IMR-90 (cell line): ENCODE measurements at regions not wholly inside any gene's neighbourhood (a gene's known extent, or its start where the extent isn't known, plus 50 kb on each side); places are given as distances from the start of the nearest gene placed in this dataset.

Experiments
- ATAC-seq: fragments of 200-7000 bp; cut with Tn5 transposase; 2 replicates; pipeline ENCODE4 v1.9.1; 2020; ENCODE audit warnings: low read depth, mild to moderate bottlenecking, moderate library complexity
- BruUV-seq: library from RNA; stranded (reverse); fragments of 400-500 nt; replicated peaks from 2 replicates; lab custom pipeline; 2021; lab: Mats Ljungman, UMichigan
- CTCF ChIA-PET: fragments of 300-600 bp; formaldehyde crosslinking; extraction: SDS; loops from one replicate; lab custom pipeline; 2021; ENCODE audit warnings: antibody characterized with exemption; lab: Yijun Ruan, JAX
- POLR2A ChIA-PET: fragments of 300-600 bp; sonication (Branson Sonifier 250); formaldehyde crosslinking; loops from one replicate; lab custom pipeline; 2022; ENCODE audit warnings: antibody characterized with exemption; ENCODE audit not compliant: unreplicated experiment; lab: Charles Lee
- DNase-seq: peaks from one replicate; pipeline ENCODE4 v3.0.0; 2013
- H2AFZ ChIP-seq: replicated peaks from 2 replicates; pipeline ENCODE3; 2013; ENCODE audit warnings: low read length, mild to moderate bottlenecking; ENCODE audit not compliant: poor library complexity
- H2AK5ac ChIP-seq: 2 replicates; pipeline ENCODE4 v1.6.1; 2013; ENCODE audit warnings: low read depth, low read length, inconsistent platforms
- H2AK9ac ChIP-seq: replicated peaks from 2 replicates; pipeline ENCODE3; 2013; ENCODE audit warnings: mild to moderate bottlenecking, low read depth, low read length, moderate library complexity; ENCODE audit not compliant: poor library complexity
- H2BK120ac ChIP-seq: 2 replicates; pipeline ENCODE4 v1.6.1; 2013; ENCODE audit warnings: low read depth, low read length, inconsistent platforms
- H2BK15ac ChIP-seq: 3 replicates; pipeline ENCODE4 v1.6.1; 2013; ENCODE audit warnings: low read depth, low read length, inconsistent platforms
- H2BK20ac ChIP-seq: 2 replicates; pipeline ENCODE4 v1.6.1; 2013; ENCODE audit warnings: low read depth, mild to moderate bottlenecking, inconsistent platforms, low read length, moderate library complexity
- H2BK5ac ChIP-seq: 2 replicates; pipeline ENCODE4 v1.6.1; 2013; ENCODE audit warnings: mild to moderate bottlenecking, low read depth, low read length, inconsistent platforms; ENCODE audit not compliant: poor library complexity, severe bottlenecking
- H3K14ac ChIP-seq: replicated peaks from 2 replicates; pipeline ENCODE4 v1.6.1; 2013; ENCODE audit warnings: low read depth, low read length, inconsistent platforms
- H3K18ac ChIP-seq: 2 replicates; pipeline ENCODE4 v1.6.1; 2013; ENCODE audit warnings: low read depth, low read length, control low read depth
- H3K23ac ChIP-seq: 2 replicates; pipeline ENCODE4 v1.6.1; 2013; ENCODE audit warnings: low read depth, low read length, inconsistent platforms
- H3K27ac ChIP-seq: 2 replicates; pipeline ENCODE4 v1.5.1; 2013; ENCODE audit warnings: mild to moderate bottlenecking, control low read depth, low read length; ENCODE audit not compliant: insufficient read depth
- H3K27me3 ChIP-seq: 2 replicates; pipeline ENCODE4 v1.6.1; 2013; ENCODE audit warnings: low read length; ENCODE audit not compliant: control insufficient read depth, insufficient read depth
- H3K36me3 ChIP-seq: 2 replicates; pipeline ENCODE4 v1.6.1; 2013; ENCODE audit warnings: low read length, mixed read lengths; ENCODE audit not compliant: control insufficient read depth, insufficient read depth
- H3K4ac ChIP-seq: 2 replicates; pipeline ENCODE4 v1.6.1; 2013; ENCODE audit warnings: low read depth, low read length, inconsistent platforms
- H3K4me1 ChIP-seq: 2 replicates; pipeline ENCODE4 v1.6.1; 2013; ENCODE audit warnings: low read length, mixed read lengths; ENCODE audit not compliant: control insufficient read depth, insufficient read depth
- H3K4me2 ChIP-seq: 2 replicates; pipeline ENCODE4 v1.6.1; 2013; ENCODE audit warnings: low read depth, mild to moderate bottlenecking, control low read depth, low read length, moderate library complexity
- H3K4me3 ChIP-seq: 2 replicates; pipeline ENCODE4 v1.5.1; 2013; ENCODE audit warnings: low read depth, mild to moderate bottlenecking, control low read depth, low read length, moderate library complexity; ENCODE audit not compliant: insufficient read depth
- H3K56ac ChIP-seq: 2 replicates; pipeline ENCODE4 v1.6.1; 2013; ENCODE audit warnings: low read length, inconsistent platforms; ENCODE audit not compliant: insufficient read depth; ENCODE audit errors: extremely low read depth
- H3K79me1 ChIP-seq, 2 experiments: 2 replicates each; pipeline ENCODE4 v1.6.1; 2013; ENCODE audit warnings: low read length in 2 of 2, inconsistent platforms in 1 of 2, low read depth in 1 of 2
- H3K9ac ChIP-seq: 2 replicates; pipeline ENCODE4 v1.6.1; 2013; ENCODE audit warnings: low read depth, low read length, control low read depth
- H3K9me1 ChIP-seq: 2 replicates; pipeline ENCODE4 v1.6.1; 2013; ENCODE audit warnings: low read length, inconsistent platforms; ENCODE audit not compliant: insufficient read depth
- H3K9me3 ChIP-seq: 2 replicates; pipeline ENCODE4 v1.6.1; 2013; ENCODE audit warnings: low read length; ENCODE audit not compliant: control insufficient read depth, insufficient read depth
- H4K20me1 ChIP-seq: 2 replicates; pipeline ENCODE4 v1.6.1; 2013; ENCODE audit warnings: low read length, inconsistent platforms; ENCODE audit not compliant: insufficient read depth
- H4K5ac ChIP-seq: 2 replicates; pipeline ENCODE4 v1.6.1; 2013; ENCODE audit warnings: mild to moderate bottlenecking, low read depth, low read length, control low read depth
- H4K8ac ChIP-seq, 2 experiments: 2 replicates each; pipeline ENCODE4 v1.6.1; 2013; ENCODE audit warnings: low read depth in 2 of 2, low read length in 2 of 2, control low read depth in 1 of 2, inconsistent platforms in 1 of 2
- H4K91ac ChIP-seq: 2 replicates; pipeline ENCODE4 v1.6.1; 2013; ENCODE audit warnings: low read depth, low read length, inconsistent platforms; ENCODE audit not compliant: insufficient read depth
- BHLHE40 ChIP-seq: fragments of 150-350 bp; IDR thresholded peaks from 2 replicates; pipeline ENCODE4 v1.6.1; 2016; ENCODE audit warnings: mild to moderate bottlenecking, low read depth, low read length
- CEBPB ChIP-seq: IDR thresholded peaks from 2 replicates; pipeline ENCODE4 v1.6.1; 2012; ENCODE audit warnings: low read depth, low read length, improper control_type of control experiment
- CHD1 ChIP-seq: IDR thresholded peaks from 2 replicates; pipeline ENCODE4 v1.6.1; 2012; ENCODE audit warnings: low read depth, low read length, improper control_type of control experiment
- ELK1 ChIP-seq: fragments of 150-350 bp; IDR thresholded peaks from 2 replicates; pipeline ENCODE4 v1.6.1; 2016; ENCODE audit warnings: low read depth, mild to moderate bottlenecking, low read length, moderate library complexity, borderline replicate concordance
- FOS ChIP-seq: fragments of 150-350 bp; IDR thresholded peaks from 2 replicates; pipeline ENCODE4 v1.6.1; 2016; ENCODE audit warnings: low read depth, low read length
- MAFK ChIP-seq: IDR thresholded peaks from 2 replicates; pipeline ENCODE4 v1.6.1; 2012; ENCODE audit warnings: low read depth, low read length, improper control_type of control experiment
- MAZ ChIP-seq: IDR thresholded peaks from 2 replicates; pipeline ENCODE4 v1.6.1; 2012; ENCODE audit warnings: low read depth, mild to moderate bottlenecking, low read length, improper control_type of control experiment, moderate library complexity, borderline replicate concordance
- MXI1 ChIP-seq: IDR thresholded peaks from 2 replicates; pipeline ENCODE4 v1.6.1; 2012; ENCODE audit warnings: low read depth, mild to moderate bottlenecking, low read length, moderate library complexity, borderline replicate concordance
- NFE2L2 ChIP-seq: fragments of 150-350 bp; IDR thresholded peaks from 2 replicates; pipeline ENCODE4 v1.6.1; 2016; ENCODE audit warnings: low read depth, mild to moderate bottlenecking, low read length
- POLR2A ChIP-seq: IDR thresholded peaks from 2 replicates; pipeline ENCODE4 v1.6.1; 2012; ENCODE audit warnings: mild to moderate bottlenecking, low read depth, low read length
- RCOR1 ChIP-seq: IDR thresholded peaks from 2 replicates; pipeline ENCODE4 v1.6.1; 2012; ENCODE audit warnings: mild to moderate bottlenecking, low read length, improper control_type of control experiment; ENCODE audit not compliant: insufficient replicate concordance
- RFX5 ChIP-seq: IDR thresholded peaks from 2 replicates; pipeline ENCODE4 v1.8.0; 2012; ENCODE audit warnings: low read depth, mild to moderate bottlenecking, low read length, moderate library complexity
- SMC3 ChIP-seq: fragments of 150-350 bp; IDR thresholded peaks from 2 replicates; pipeline ENCODE4 v1.6.1; 2016; ENCODE audit warnings: low read depth, mild to moderate bottlenecking, antibody characterized with exemption, low read length, moderate library complexity
- WGBS, 2 experiments: methylation state at CpG; one replicate each; pipeline versions ENCODE4 v1.1.5 to v1.1.7; 2013; ENCODE audit warnings: missing lambda C conversion rate in 2 of 2; ENCODE audit not compliant: insufficient read length in 1 of 2; ENCODE audit errors: extremely low coverage in 2 of 2; 5-methylcytosine and 5-hydroxymethylcytosine counted together
- dilution Hi-C: fragments of 300-500 bp; cut with HindIII; formaldehyde crosslinking; loops from one replicate; pipeline ENCODE4 v1.14.3; 2018; ENCODE audit warnings: low sequenced_read_pairs; ENCODE audit not compliant: unreplicated experiment
- in situ Hi-C: fragments of 300-500 bp; cut with MboI; formaldehyde crosslinking; loops from 3 replicates; pipeline ENCODE4 v1.14.3; 2019; ENCODE audit warnings: low sequenced_read_pairs, inconsistent platforms, mixed read lengths
- intact Hi-C: fragments of 100-400 bp; cut with micrococcal nuclease; formaldehyde crosslinking; loops from 2 replicates; pipeline ENCODE4 v1.10.0; 2022

GRCh38 chr20:43365691-43366090 lies 92.0 kb upstream of the SRSF6 start:
- H3K9me1 ChIP-seq = no peaks in the 10 kb centered on the region
- no peak overlapping the region for H3K23ac ChIP-seq
- no peak overlapping the region for H3K56ac ChIP-seq
- intact Hi-C loops (no loop called here), dilution Hi-C loops (no loop called here), in situ Hi-C loops (no loop called here)
- ATAC-seq = no peak
- H2BK5ac ChIP-seq = no peak overlapping the region
- no peak overlapping the region for H3K9ac ChIP-seq
- no peak overlapping the region for H3K4me3 ChIP-seq
- no peak overlapping the region for H4K8ac ChIP-seq
- H2AK9ac ChIP-seq = no peak overlapping the region
- no peak overlapping the region for H2BK15ac ChIP-seq
- no peak overlapping the region for H3K4ac ChIP-seq
- no peak overlapping the region for H4K91ac ChIP-seq
- H2BK20ac ChIP-seq = no peak overlapping the region
- no peak overlapping the region for H3K27ac ChIP-seq
- POLR2A ChIA-PET = no interaction called here
- H3K9me3 ChIP-seq = no peaks in the 10 kb centered on the region
- CTCF ChIA-PET = no interaction called here
- H4K5ac ChIP-seq = no peak overlapping the region
- no peaks in the 10 kb centered on the region for H3K79me1 ChIP-seq
- no peak overlapping the region for H2AFZ ChIP-seq
- no peak for DNase-seq
- H3K18ac ChIP-seq = no peak overlapping the region
- H3K4me1 ChIP-seq = no peaks in the 10 kb centered on the region
- H4K20me1 ChIP-seq = no peaks in the 10 kb centered on the region; the same call in 1 of the 2 replicates
- H3K4me2 ChIP-seq = no peak overlapping the region
- no peak overlapping the region for H2AK5ac ChIP-seq
- no TSS peak for BruUV-seq
- H2BK120ac ChIP-seq = no peak overlapping the region
- no CpG with 5 or more reads among the region's 10 CpGs for WGBS, 2 experiments
- TF ChIP-seq MAFK = no peak
- no peak for TF ChIP-seq MAZ
- TF ChIP-seq FOS = no peak
- no peak for TF ChIP-seq CEBPB
- no peak for TF ChIP-seq CHD1
- TF ChIP-seq NFE2L2 = no peak
- TF ChIP-seq RCOR1 = no peak
- TF ChIP-seq MXI1 = no peak
- TF ChIP-seq ELK1 = no peak
- TF ChIP-seq BHLHE40 = no peak
- no peak for TF ChIP-seq SMC3
- no peak for TF ChIP-seq POLR2A
- TF ChIP-seq RFX5 = no peak
- H3K36me3 ChIP-seq = no peaks in the 10 kb centered on the region
- H3K14ac ChIP-seq = no peak overlapping the region
- H3K27me3 ChIP-seq = no peaks in the 10 kb centered on the region
